Skeletal muscle satellite cell (primary cell): ENCODE measurements at regions not wholly inside any gene's neighbourhood (a gene's known extent, or its start where the extent isn't known, plus 50 kb on each side); places are given as distances from the start of the nearest gene placed in this dataset.

Source experiments
- H3K27me3 ChIP-seq: 2 replicates; pipeline ENCODE4 v1.7.0; 2013; ENCODE audit warnings: low read length; ENCODE audit not compliant: control insufficient read depth, insufficient read depth
- H3K36me3 ChIP-seq: 2 replicates; pipeline ENCODE4 v1.7.0; 2013; ENCODE audit warnings: mild to moderate bottlenecking, control low read depth, low read length; ENCODE audit not compliant: insufficient read depth
- H3K4me1 ChIP-seq: 2 replicates; pipeline ENCODE4 v1.7.0; 2013; ENCODE audit warnings: low read length; ENCODE audit not compliant: control insufficient read depth, insufficient read depth
- H3K4me2 ChIP-seq: 2 replicates; pipeline ENCODE4 v1.7.0; 2013; ENCODE audit warnings: mild to moderate bottlenecking, low read length
- H3K4me3 ChIP-seq: 2 replicates; pipeline ENCODE4 v1.7.0; 2013; ENCODE audit warnings: low read length
- H3K9ac ChIP-seq: 2 replicates; pipeline ENCODE4 v1.7.0; 2013; ENCODE audit warnings: mild to moderate bottlenecking, low read depth, low read length, moderate library complexity
- H3K9me3 ChIP-seq: replicated peaks from 2 replicates; pipeline ENCODE4 v1.7.0; 2013; ENCODE audit warnings: mild to moderate bottlenecking, control low read depth, low read length

DNA sequence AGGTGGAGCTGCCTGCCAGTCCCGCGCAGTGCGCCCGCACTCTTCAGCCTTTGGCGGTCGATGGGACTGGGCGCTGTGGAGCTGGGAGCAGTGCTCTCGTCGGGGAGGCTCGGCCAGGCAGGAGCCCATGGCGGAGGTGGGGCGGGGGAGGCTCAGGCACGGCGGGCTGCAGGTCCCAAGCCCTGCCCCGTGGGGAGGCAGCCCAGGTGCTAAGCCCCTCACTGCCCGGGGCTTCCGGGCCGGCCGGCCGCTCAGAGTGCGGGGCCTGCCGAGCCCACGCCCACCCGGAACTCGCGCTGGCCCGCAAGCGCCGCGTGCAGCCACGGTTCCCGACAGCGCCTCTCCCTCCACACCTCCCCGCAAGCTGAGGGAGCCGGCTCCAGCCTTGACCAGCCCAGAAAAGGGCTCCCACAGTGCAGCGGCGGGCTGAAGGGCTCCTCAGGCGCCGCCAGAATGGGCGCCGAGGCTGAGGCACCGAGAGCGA, 316.4 kb downstream of the RND3 start:
- Histone ChIP-seq H3K4me1 (peaks cover 46% of the 10 kb centered on the region), H3K9ac (no peak overlapping the region), H3K4me2 (no peak overlapping the region), H3K4me3 (no peak overlapping the region), H3K27me3 (no peaks in the 10 kb centered on the region), H3K9me3 (no peaks in the 10 kb centered on the region), H3K36me3 (no peaks in the 10 kb centered on the region)

DNA sequence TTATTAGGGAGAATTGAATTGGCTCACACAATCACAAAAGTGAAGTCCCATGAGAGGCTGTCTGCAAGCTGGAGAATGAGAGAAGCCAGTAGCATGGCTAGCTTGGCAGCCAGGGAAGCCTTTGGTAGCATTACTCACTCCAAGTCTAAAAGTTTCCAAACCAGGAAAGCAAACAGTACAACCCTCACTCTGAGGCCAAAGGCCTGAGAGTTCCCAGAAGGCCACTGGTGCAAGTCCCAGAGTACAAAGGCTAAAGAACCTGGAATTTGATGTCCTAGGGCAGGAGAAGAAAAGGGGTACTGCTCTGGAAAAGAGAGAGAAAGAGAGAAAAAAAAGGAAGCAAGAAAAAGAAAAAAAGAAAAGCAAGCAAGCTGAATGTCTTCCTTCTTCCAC, 318.2 kb downstream of the RND3 start:
- no peak overlapping the region for H3K9ac ChIP-seq
- peaks cover 36% of the 10 kb centered on the region for H3K4me1 ChIP-seq
- no peak overlapping the region for H3K4me2 ChIP-seq
- no peak overlapping the region for H3K4me3 ChIP-seq
- H3K27me3 ChIP-seq, result no peaks in the 10 kb centered on the region
- H3K9me3 ChIP-seq, result no peaks in the 10 kb centered on the region
- no peaks in the 10 kb centered on the region for H3K36me3 ChIP-seq

DNA sequence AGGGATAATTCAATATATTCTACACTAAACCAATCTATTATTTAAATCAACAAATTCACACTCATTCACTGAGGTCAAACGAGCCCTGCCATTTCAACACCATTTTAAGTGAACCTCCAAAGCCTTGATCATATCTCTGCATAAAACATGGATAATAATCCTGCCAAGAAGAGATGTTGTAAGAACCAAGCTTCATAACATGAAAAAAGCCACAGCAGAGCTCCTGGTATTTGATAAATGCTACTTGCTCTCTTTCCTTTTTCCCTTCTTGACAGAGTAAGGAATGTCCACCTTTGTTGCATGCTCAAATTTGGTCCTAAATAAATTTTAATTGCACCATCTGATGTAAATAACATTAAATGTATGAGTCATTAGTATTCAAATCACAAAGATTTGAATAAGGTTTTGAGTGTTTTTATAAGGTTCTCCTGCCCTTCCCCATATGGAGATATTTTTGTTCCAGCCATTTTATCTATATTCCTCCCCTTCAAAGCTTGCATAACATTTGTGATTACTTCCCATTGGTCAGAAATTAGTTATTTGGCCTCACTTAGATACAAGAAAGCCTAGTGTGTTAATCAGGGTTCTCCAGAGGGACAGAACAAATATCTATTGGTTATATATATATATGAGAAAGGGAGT, 318.8 kb downstream of the RND3 start:
- Histone ChIP-seq H3K27me3 (no peaks in the 10 kb centered on the region), H3K36me3 (no peaks in the 10 kb centered on the region), H3K9me3 (no peaks in the 10 kb centered on the region), H3K9ac (no peak overlapping the region), H3K4me2 (no peak overlapping the region), H3K4me3 (no peak overlapping the region), H3K4me1 (peaks cover 32% of the 10 kb centered on the region)

DNA sequence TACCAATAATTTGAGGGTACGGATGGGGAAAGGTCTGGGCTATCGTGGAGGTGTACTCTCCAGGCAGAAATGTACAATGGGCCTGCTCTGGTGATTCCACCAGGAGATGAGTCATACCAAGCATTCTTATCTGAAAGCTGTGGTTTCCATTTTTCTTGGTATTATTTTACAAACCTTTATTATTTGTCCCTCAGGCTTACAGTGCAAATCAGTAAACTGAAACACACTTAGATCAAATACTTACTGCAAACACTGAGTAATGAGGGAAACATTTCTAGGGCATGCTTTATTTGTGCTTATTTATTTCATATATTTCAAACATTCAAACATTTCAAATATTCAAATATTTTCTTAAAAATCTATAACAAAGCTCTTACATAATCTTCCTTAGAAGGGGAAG, 319.8 kb downstream of the RND3 start:
- Histone ChIP-seq H3K9me3 (no peaks in the 10 kb centered on the region), H3K4me2 (peak overlapping the region; percentile 38), H3K27me3 (no peaks in the 10 kb centered on the region), H3K9ac (no peak overlapping the region), H3K4me1 (peaks cover 32% of the 10 kb centered on the region), H3K36me3 (no peaks in the 10 kb centered on the region), H3K4me3 (no peak overlapping the region)

DNA sequence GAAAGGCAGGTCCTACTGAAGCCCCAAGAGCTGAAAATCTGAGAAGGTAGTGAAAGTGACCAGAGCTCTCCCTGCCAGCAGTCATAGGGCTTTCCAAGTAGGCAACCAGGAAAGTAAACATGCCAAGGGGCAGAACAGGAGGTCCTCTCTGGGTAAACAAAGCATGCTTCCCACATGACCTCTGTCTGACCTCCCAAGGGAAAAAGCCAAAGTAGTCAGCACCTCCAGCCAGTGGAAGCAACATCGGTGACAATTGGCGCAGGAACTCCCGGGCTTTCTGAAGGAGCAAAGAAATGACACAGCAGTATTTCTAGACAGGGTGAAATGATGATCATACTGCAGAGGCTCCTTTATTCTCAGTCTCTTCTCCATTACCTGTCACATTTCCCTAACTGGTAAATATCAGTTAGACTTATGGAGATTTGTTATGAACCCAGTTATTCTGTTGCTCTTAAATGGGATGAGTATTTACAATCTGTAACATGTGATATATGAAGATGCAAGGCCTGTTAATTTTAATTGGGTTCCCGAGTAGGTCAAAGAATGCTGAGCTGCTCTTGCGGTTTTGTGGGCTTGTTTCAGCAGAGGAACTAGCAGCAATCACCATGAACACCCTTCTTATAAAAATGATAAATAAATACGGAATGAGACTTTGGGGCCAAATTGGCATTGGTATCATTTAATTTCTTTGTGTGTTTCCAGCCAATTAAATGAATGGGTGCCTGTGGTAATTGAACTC, 321.0 kb downstream of the RND3 start:
- H3K9ac ChIP-seq, result no peak overlapping the region
- H3K27me3 ChIP-seq, result no peaks in the 10 kb centered on the region
- H3K4me3 ChIP-seq, result no peak overlapping the region
- peaks cover 32% of the 10 kb centered on the region for H3K4me1 ChIP-seq
- no peaks in the 10 kb centered on the region for H3K9me3 ChIP-seq
- no peaks in the 10 kb centered on the region for H3K36me3 ChIP-seq
- H3K4me2 ChIP-seq, result peak overlapping the region; percentile 7

DNA sequence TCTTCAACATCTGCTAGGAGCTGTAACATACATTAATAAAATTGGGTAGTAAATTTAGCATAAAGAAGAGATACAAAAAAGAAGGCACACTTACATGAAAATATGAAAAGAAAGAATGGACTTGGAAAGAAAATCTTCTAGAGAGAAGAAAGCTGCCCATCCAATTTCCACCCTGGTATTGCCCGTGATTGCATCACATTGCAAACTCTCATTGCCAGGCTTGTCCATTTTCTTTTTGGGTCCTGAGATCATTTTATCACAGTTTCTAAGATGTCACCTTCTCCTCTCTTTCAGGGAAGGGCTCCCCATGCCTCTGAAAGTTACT, 321.5 kb downstream of the RND3 start:
- peak overlapping the region; percentile 7 for H3K4me2 ChIP-seq
- no peaks in the 10 kb centered on the region for H3K27me3 ChIP-seq
- peaks cover 32% of the 10 kb centered on the region for H3K4me1 ChIP-seq
- H3K9me3 ChIP-seq, result no peaks in the 10 kb centered on the region
- H3K36me3 ChIP-seq, result no peaks in the 10 kb centered on the region
- H3K4me3 ChIP-seq, result no peak overlapping the region
- H3K9ac ChIP-seq, result no peak overlapping the region

DNA sequence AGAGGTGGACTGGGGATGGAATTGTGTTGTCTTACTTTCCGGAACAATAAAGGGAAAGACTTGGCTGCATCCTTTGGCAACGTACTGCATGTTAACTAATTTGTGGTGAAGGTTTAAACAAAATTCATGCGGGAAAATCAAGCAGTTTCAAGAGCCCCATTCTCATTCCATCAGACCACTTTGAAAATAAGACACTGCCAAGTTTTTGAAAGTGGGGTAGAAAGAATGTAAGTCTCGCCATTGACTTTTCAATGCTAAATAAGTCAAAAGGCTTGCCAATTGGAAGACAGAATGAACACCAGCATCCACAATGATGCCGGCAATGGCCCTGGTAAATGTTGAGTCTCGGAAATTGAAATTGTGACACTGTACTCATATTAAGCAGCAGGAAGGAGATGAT, 322.0 kb downstream of the RND3 start:
- H3K4me2 ChIP-seq, result no peak overlapping the region
- H3K4me1 ChIP-seq, result peaks cover 32% of the 10 kb centered on the region
- H3K4me3 ChIP-seq, result no peak overlapping the region
- no peaks in the 10 kb centered on the region for H3K36me3 ChIP-seq
- no peaks in the 10 kb centered on the region for H3K27me3 ChIP-seq
- H3K9ac ChIP-seq, result no peak overlapping the region
- H3K9me3 ChIP-seq, result no peaks in the 10 kb centered on the region

DNA sequence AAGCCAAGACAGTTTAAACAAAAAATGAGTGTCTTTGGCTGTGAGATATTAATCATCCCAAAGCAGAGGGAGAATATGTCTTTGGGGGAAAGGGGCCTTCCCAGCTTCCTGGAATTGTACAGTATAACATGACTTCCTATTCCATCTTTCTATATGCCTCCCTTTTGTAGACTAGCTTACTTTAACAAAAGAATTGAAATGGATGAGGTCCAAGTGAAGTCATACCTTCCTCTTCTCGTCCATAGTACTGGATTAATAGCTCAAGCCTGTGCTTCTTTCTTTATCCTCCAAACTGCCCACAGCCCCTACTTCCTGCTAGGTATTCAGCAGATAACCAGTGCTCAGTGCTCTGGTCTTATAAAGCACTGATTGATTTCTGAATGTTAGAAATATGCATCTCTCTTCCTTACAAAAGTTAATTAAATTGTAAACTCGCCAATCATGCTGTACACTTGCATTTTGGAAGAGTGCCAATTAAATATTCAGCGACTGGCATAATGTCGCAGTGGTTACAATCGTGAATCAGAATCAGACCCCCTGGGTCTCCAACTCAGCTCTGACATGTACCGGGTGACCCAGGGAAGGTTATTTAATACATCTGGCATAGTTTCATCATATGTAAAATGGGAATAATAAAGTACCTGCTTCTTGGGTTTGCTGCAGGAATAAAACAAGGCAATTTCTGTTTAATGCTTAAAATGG, 325.1 kb downstream of the RND3 start:
- no peaks in the 10 kb centered on the region for H3K27me3 ChIP-seq
- H3K36me3 ChIP-seq, result no peaks in the 10 kb centered on the region
- H3K9me3 ChIP-seq, result no peaks in the 10 kb centered on the region
- H3K4me3 ChIP-seq, result no peak overlapping the region
- no peak overlapping the region for H3K4me2 ChIP-seq
- peaks cover 10% of the 10 kb centered on the region for H3K4me1 ChIP-seq
- H3K9ac ChIP-seq, result no peak overlapping the region

- no peaks in the 10 kb centered on the region for H3K36me3 ChIP-seq
- no peaks in the 10 kb centered on the region for H3K9me3 ChIP-seq
- H3K4me1 ChIP-seq, result no peaks in the 10 kb centered on the region
- no peak overlapping the region for H3K4me2 ChIP-seq
- H3K9ac ChIP-seq, result no peak overlapping the region
- H3K27me3 ChIP-seq, result no peaks in the 10 kb centered on the region
- no peak overlapping the region for H3K4me3 ChIP-seq
These were observed 327.4 kb downstream of the RND3 start for GRCh38 chr2:150160058-150160457.

DNA sequence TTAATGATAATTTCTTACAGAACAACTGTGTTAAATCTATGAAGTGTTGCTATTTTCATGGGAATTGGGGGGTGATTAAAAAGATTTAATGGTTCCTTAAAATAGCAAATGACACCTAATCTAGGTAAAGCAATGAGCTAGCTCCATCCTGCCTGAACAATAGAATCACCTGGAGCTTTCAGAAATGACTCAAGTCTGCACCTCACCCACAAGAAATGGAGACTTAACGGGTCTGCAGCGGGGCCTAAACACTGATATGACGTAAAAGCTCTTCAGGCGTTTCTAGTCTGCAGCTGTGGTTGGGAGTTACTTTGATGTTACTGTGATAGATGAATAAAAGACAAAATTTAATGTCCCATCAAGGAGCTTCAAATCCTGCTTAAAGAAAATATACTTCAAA, 328.2 kb downstream of the RND3 start:
- H3K4me1 ChIP-seq, result no peaks in the 10 kb centered on the region
- H3K36me3 ChIP-seq, result no peaks in the 10 kb centered on the region
- H3K4me3 ChIP-seq, result no peak overlapping the region
- H3K9ac ChIP-seq, result no peak overlapping the region
- no peaks in the 10 kb centered on the region for H3K9me3 ChIP-seq
- no peak overlapping the region for H3K4me2 ChIP-seq
- no peaks in the 10 kb centered on the region for H3K27me3 ChIP-seq

DNA sequence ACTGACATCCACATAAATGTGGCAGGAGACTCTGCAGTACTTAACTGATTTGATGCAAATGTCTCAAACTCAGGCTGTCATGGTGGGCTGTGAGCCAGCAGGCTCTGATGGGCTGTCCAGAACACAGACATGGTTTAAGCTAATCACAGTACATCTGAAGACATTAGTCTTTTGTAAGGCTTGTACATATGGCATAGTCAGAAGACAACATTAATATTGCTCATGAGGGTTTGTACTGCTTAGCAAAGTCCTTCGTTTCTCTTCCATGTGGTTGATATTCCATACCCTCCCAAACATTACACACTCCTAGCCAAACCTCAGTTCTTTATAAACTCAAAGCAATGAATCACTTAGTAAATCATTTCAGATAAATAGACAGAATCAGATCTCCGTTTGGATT, 330.6 kb downstream of the RND3 start:
- Histone ChIP-seq H3K4me2 (no peak overlapping the region), H3K4me1 (no peaks in the 10 kb centered on the region), H3K27me3 (no peaks in the 10 kb centered on the region), H3K4me3 (no peak overlapping the region), H3K9ac (no peak overlapping the region), H3K9me3 (no peaks in the 10 kb centered on the region), H3K36me3 (no peaks in the 10 kb centered on the region)
